Astrocyte (in vitro differentiated cells and primary cell): ENCODE measurements at regions not wholly inside any gene's neighbourhood (a gene's known extent, or its start where the extent isn't known, plus 50 kb on each side); places are given as distances from the start of the nearest gene placed in this dataset.

ENCODE experiments used
- CTCF ChIP-seq: IDR thresholded peaks from 2 replicates; pipeline ENCODE4 v1.5.1; 2011; ENCODE audit warnings: low read depth, mild to moderate bottlenecking, inconsistent platforms, low read length, moderate library complexity; ENCODE audit not compliant: insufficient read depth
- EZH2 ChIP-seq: IDR thresholded peaks from 2 replicates; pipeline ENCODE4 v1.6.1; 2012; ENCODE audit warnings: mild to moderate bottlenecking, low read length, inconsistent platforms; ENCODE audit not compliant: insufficient read depth

- TF ChIP-seq CTCF = no peak
- TF ChIP-seq EZH2 = no peak
Observed at GRCh38 chr1:177790566-177790965, 179.3 kb downstream of the SEC16B start.
